Brain microvascular endothelial cell (primary cell): ENCODE measurements at regions not wholly inside any gene's neighbourhood (a gene's known extent, or its start where the extent isn't known, plus 50 kb on each side); places are given as distances from the start of the nearest gene placed in this dataset.

ENCODE experiments used
- DNase-seq: peaks from one replicate; pipeline ENCODE4 v3.0.0-alpha.2; 2020
- H3K27ac ChIP-seq: fragments of 250-450 bp; sonication (Bioruptor Pico); 2 replicates; pipeline ENCODE4 v1.5.1; 2020; ENCODE audit warnings: mild to moderate bottlenecking, moderate library complexity
- H3K27me3 ChIP-seq: fragments of 250-450 bp; sonication (Bioruptor Pico); replicated peaks from 2 replicates; pipeline ENCODE4 v1.5.1; 2020; ENCODE audit warnings: mild to moderate bottlenecking
- H3K36me3 ChIP-seq: fragments of 250-450 bp; sonication (Bioruptor Pico); replicated peaks from 2 replicates; pipeline ENCODE4 v1.5.1; 2020; ENCODE audit warnings: mild to moderate bottlenecking
- H3K4me3 ChIP-seq: 2 replicates; pipeline ENCODE4 v1.5.1; 2011; ENCODE audit warnings: low read depth, mild to moderate bottlenecking, control low read depth, low read length, moderate library complexity
- CTCF ChIP-seq: IDR thresholded peaks from 2 replicates; pipeline ENCODE4 v1.5.1; 2011; ENCODE audit warnings: low read depth, mild to moderate bottlenecking, moderate library complexity, low read length, control low read depth, inconsistent platforms; ENCODE audit errors: missing control alignments
- in situ Hi-C: cut with HindIII; loops from 2 replicates; pipeline ENCODE4 v1.10.0; 2017; ENCODE audit warnings: low sequenced_read_pairs, low pct_ligation_motif_present

- no peaks in the 10 kb centered on the region for H3K36me3 ChIP-seq
- DNase-seq = peak; percentile 32
- TF ChIP-seq CTCF = peak; percentile 73
- in situ Hi-C loops = no loop called here
- no peak overlapping the region for H3K27ac ChIP-seq
- H3K4me3 ChIP-seq = no peak overlapping the region
- H3K27me3 ChIP-seq = no peaks in the 10 kb centered on the region
These were observed 399.8 kb downstream of the TMEM182 start for GRCh38 chr2:103161456-103162289.

GRCh38 chr2:103164748-103165147 is 402.9 kb downstream of the TMEM182 start:
- Histone ChIP-seq H3K36me3 (no peaks in the 10 kb centered on the region), H3K4me3 (no peak overlapping the region), H3K27me3 (no peaks in the 10 kb centered on the region), H3K27ac (no peak overlapping the region)
- in situ Hi-C loops = no loop called here
- no peak for DNase-seq
- TF ChIP-seq CTCF = no peak

DNA sequence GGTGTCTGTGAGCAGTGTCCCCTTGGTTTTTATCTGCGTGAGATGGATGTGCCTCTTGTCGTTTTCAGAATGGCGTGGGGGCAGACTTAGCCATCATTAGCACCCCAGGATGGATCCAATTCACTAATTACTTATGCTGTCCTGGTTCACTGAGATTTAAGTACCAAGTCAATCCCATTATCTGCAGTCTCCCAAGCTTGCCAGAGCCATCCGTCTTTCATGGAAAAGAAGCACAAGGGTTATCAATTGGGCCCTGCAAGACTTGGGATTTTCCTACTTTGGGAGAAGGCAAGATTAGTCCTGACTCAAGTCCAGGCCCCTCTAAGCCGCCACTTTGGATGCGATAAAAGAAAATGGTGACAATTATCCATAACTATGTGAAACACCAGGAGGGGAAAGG is 404.0 kb downstream of the TMEM182 start:
- Histone ChIP-seq H3K27ac (no peak overlapping the region), H3K27me3 (no peaks in the 10 kb centered on the region), H3K4me3 (no peak overlapping the region), H3K36me3 (no peaks in the 10 kb centered on the region)
- DNase-seq = no peak
- TF ChIP-seq CTCF = no peak
- in situ Hi-C loops = no loop called here

DNA sequence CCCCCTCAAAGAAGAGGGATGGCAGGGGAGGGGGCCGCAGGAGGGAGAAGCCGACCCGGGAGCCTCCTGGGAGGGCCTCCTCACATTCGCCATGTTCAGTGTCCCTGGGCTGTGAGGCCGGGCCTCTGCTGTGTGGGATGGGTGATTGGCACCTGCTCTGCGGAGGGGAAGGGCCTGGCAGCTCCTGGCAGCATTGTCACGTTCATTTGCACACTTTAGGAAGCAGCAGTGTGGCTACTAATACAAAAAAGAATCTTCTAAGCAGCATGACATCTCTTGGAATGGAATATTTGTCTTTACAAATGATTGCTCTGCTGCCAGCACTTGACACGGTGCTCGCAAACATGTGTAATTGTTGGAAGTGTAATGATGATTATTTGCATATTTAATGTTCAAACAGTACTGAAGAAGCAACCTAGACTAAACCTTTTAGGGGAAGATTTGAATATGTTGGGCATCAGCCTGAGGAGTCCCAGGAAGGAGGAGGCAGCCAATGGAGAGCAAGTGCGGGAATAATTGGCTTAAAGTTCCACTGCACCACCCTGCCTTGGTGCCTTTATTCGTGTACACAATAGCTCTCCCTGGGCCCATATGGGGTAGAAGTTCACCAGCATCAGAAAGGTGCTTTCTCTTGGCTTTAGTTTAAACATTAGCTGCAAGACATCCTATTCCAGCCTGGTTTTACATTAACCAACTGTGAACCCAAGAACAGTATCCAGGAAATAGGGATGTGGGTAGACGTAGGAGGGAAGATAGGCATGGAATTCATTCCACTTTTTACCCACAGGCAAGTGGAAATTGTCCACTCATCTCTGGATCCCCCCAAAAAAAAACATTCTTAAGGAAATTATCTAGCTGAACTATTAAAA is 404.9 kb downstream of the TMEM182 start:
- no peaks in the 10 kb centered on the region for H3K27me3 ChIP-seq
- TF ChIP-seq CTCF = no peak
- H3K27ac ChIP-seq = no peak overlapping the region
- H3K4me3 ChIP-seq = no peak overlapping the region
- no peaks in the 10 kb centered on the region for H3K36me3 ChIP-seq
- DNase-seq = no peak
- in situ Hi-C loops = no loop called here

DNA sequence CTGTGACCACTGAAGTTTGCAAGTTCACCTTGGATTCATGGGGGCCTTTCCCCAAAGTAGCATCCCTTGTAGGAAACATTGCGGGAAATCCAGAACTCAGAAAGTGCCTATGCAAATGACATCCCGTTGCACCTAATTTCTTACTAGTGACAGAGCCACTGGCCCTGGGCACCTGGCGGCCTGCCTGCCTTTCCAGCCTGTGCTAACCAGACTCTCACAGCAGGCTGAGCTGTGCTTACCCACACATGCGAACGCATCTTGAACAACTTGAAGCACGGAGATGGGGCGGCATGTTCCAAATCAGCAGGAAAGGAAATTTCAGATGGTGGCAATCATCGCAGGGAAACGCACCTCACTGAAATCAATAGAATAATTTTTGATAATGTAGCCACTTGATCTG is 405.8 kb downstream of the TMEM182 start:
- H3K27me3 ChIP-seq = no peaks in the 10 kb centered on the region
- in situ Hi-C loops = no loop called here

More for the DNA sequence above, 405.8 kb downstream of the TMEM182 start:
- no peak overlapping the region for H3K27ac ChIP-seq
- H3K36me3 ChIP-seq = no peaks in the 10 kb centered on the region
- H3K4me3 ChIP-seq = no peak overlapping the region
- no peak for TF ChIP-seq CTCF
- no peak for DNase-seq
